Kidney (tissue), 13 donors: ENCODE measurements at regions not wholly inside any gene's neighbourhood (a gene's known extent, or its start where the extent isn't known, plus 50 kb on each side); places are given as distances from the start of the nearest gene placed in this dataset.

Source experiments
- DNase-seq, 5 donors: peaks; one replicate each; pipeline ENCODE4 v3.0.0-alpha.2; 2013 to 2020
- FAIRE-seq: peaks from 2 replicates; lab custom pipeline; 2012; peaks lifted over from hg19 to GRCh38; lab: Jason Lieb, UNC
- H3K27ac ChIP-seq, 2 donors: one replicate each; pipeline ENCODE4 v1.7.0; 2013; ENCODE audit warnings: low read depth in 2 of 2, low read length in 2 of 2, inconsistent platforms in 1 of 2
- H3K27me3 ChIP-seq: one replicate; pipeline ENCODE4 v1.7.1; 2013; ENCODE audit warnings: low read length, inconsistent platforms; ENCODE audit not compliant: control insufficient read depth, insufficient read depth
- H3K36me3 ChIP-seq, 3 donors: one replicate each; pipeline versions ENCODE4 v1.7.0 to v1.7.1; 2013; ENCODE audit warnings: low read length in 3 of 3, control low read depth in 1 of 3, inconsistent platforms in 1 of 3; ENCODE audit not compliant: insufficient read depth in 3 of 3, control insufficient read depth in 2 of 3
- H3K4me1 ChIP-seq, 3 donors: one replicate each; pipeline versions ENCODE4 v1.7.0 to v1.7.1; 2013; ENCODE audit warnings: low read length in 3 of 3, inconsistent platforms in 1 of 3, low read depth in 1 of 3; ENCODE audit not compliant: control insufficient read depth in 2 of 3, insufficient read depth in 2 of 3
- H3K4me3 ChIP-seq, 3 donors: one replicate each; pipeline versions ENCODE4 v1.7.0 to v1.8.1; 2013; ENCODE audit warnings: low read length in 3 of 3, control low read depth in 1 of 3, inconsistent platforms in 1 of 3
- H3K9ac ChIP-seq, 3 donors: one replicate each; pipeline versions ENCODE4 v1.7.0 to v1.7.1; 2013; ENCODE audit warnings: low read length in 3 of 3, control low read depth in 1 of 3, inconsistent platforms in 1 of 3
- H3K9me3 ChIP-seq, 3 donors: one replicate each; pipeline versions ENCODE4 v1.7.0 to v1.7.1; 2013; ENCODE audit warnings: low read length in 3 of 3, control low read depth in 1 of 3, inconsistent platforms in 1 of 3; ENCODE audit not compliant: control insufficient read depth in 2 of 3, insufficient read depth in 1 of 3
- intact Hi-C: fragments of 100-400 bp; cut with DNase I; formaldehyde crosslinking; loops from one replicate; pipeline ENCODE4 v1.11.1; 2022
- TF ChIP-seq, protein P1 (sequence below): IDR thresholded peaks from 3 replicates; pipeline ENCODE4 v1.5.1; 2012; ENCODE audit warnings: mild to moderate bottlenecking, moderate library complexity, borderline replicate concordance; ENCODE audit not compliant: insufficient read depth; ENCODE audit errors: extremely low read depth
- donor health status: control.
- donor health status: control.
- donor health status: control.
- donor health status: control.
- donor health status: control.
- donor health status: DM: yes; HTN: yes; CAD: no.
- donor health status: Normal renal cell carcinoma (clear cell type).

DNA sequence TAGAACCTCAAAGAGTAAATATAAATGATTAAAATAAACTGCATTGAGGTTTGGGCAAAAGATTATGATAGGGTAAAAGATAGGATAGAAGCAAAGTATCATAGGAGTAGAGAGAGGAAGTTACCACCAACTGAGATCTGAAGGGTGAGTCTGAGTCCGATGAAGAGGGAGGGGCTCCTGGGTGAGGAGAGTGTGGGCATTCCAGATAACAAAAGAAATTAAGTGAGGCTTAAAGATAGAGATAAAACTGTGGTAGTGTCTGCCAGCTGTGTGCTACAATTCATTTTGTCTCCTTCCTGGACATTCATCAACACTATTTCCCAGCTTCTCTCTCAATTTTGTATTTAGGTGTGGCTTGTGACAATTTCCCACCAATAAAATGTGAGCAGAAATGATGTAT is 343.0 kb upstream of the PLSCR5 start:
- no peaks in the 10 kb centered on the region for H3K4me1 ChIP-seq
- no peak for DNase-seq
- no peaks in the 10 kb centered on the region for H3K27me3 ChIP-seq
- H3K9ac ChIP-seq, result no peak overlapping the region
- no peak for FAIRE-seq
- no peaks in the 10 kb centered on the region for H3K36me3 ChIP-seq
- H3K27ac ChIP-seq, result no peak overlapping the region
- TF ChIP-seq, protein P1, sequence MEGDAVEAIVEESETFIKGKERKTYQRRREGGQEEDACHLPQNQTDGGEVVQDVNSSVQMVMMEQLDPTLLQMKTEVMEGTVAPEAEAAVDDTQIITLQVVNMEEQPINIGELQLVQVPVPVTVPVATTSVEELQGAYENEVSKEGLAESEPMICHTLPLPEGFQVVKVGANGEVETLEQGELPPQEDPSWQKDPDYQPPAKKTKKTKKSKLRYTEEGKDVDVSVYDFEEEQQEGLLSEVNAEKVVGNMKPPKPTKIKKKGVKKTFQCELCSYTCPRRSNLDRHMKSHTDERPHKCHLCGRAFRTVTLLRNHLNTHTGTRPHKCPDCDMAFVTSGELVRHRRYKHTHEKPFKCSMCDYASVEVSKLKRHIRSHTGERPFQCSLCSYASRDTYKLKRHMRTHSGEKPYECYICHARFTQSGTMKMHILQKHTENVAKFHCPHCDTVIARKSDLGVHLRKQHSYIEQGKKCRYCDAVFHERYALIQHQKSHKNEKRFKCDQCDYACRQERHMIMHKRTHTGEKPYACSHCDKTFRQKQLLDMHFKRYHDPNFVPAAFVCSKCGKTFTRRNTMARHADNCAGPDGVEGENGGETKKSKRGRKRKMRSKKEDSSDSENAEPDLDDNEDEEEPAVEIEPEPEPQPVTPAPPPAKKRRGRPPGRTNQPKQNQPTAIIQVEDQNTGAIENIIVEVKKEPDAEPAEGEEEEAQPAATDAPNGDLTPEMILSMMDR, result no peak
- no peaks in the 10 kb centered on the region for H3K9me3 ChIP-seq
- intact Hi-C loops, result no loop called here
- no peak overlapping the region for H3K4me3 ChIP-seq

DNA sequence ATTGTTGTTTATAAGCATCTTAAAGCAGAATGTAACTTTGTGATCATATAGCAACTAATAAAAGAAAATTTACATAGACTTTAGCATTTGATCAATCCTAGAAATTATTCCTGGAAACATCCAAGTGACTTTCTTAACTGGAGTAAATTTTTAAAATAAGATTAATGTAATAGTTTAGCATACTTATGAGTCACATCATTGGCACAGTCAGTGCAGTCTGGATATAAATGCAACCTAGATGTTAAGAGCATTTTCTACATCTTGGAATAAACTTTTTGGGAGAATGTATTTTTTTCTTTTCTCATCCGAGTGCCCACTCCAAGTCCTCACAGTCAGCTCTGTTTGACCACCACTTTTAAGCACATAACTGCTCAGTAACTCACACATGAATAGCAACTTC is 324.6 kb upstream of the PLSCR5 start:
- FAIRE-seq (no peak), DNase-seq (no peak)
- TF ChIP-seq, protein P1, result no peak
- no peaks in the 10 kb centered on the region for H3K27me3 ChIP-seq
- H3K4me3 ChIP-seq, result no peak overlapping the region
- intact Hi-C loops, result no loop called here
- H3K27ac ChIP-seq, result no peak overlapping the region
- no peaks in the 10 kb centered on the region for H3K9me3 ChIP-seq
- H3K36me3 ChIP-seq, result no peaks in the 10 kb centered on the region
- H3K9ac ChIP-seq, result no peak overlapping the region
- no peaks in the 10 kb centered on the region for H3K4me1 ChIP-seq

DNA sequence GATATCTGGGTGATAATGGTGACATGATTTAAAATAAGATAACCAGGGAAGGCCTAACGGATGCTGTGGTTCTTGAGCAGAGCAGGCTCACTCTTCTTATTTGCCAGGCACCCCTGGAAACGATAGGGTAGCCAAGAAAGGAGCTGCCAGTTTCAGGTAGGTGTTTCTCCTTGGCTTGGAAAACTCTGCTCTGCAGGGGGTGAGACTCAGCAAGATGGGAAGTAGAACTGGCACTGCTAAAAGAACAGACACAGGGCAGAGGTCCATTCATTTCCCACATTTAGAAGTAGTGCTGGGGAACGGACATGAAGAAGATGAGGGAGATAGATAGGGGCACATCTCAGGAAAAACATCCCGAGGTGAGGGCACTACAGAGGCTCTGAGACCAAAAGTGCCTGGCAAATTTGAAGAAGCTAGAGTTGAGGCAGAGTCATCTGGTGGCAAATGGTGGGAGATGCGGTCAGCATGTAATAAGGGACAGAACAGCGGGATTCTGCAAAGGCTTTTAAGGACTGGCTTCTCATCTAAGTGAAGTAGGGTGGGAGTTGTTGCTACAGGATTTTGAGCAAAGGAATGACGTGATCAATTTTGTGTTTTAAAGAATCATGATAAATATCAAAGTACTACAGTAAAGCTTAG is 323.4 kb upstream of the PLSCR5 start:
- DNase-seq, result no peak
- Histone ChIP-seq H3K36me3 (no peaks in the 10 kb centered on the region), H3K27ac (no peak overlapping the region), H3K9me3 (no peaks in the 10 kb centered on the region), H3K27me3 (no peaks in the 10 kb centered on the region), H3K4me1 (no peaks in the 10 kb centered on the region), H3K4me3 (no peak overlapping the region), H3K9ac (no peak overlapping the region)
- no peak for FAIRE-seq
- TF ChIP-seq, protein P1, result no peak
- intact Hi-C loops, result no loop called here

GRCh38 chr3:146921693-146922092 is 316.5 kb upstream of the PLSCR5 start:
- Histone ChIP-seq H3K4me1 (no peaks in the 10 kb centered on the region), H3K27ac (no peak overlapping the region), H3K9ac (no peak overlapping the region), H3K36me3 (no peaks in the 10 kb centered on the region), H3K9me3 (no peaks in the 10 kb centered on the region), H3K4me3 (no peak overlapping the region), H3K27me3 (no peaks in the 10 kb centered on the region)
- FAIRE-seq (no peak), DNase-seq (no peak)
- TF ChIP-seq, protein P1, result no peak
- intact Hi-C loops, result no loop called here
